Sigmoid colon (tissue), 4 donors: ENCODE measurements at regions not wholly inside any gene's neighbourhood (a gene's known extent, or its start where the extent isn't known, plus 50 kb on each side); places are given as distances from the start of the nearest gene placed in this dataset.

ENCODE experiments used
- CTCF ChIP-seq, 4 experiments: fragments of 450-650 bp in 3 of 4; fragments of 200-600 bp in 1 of 4; IDR thresholded peaks; one replicate each; pipeline ENCODE4 v1.5.1; 2016 to 2019; ENCODE audit warnings: antibody characterized with exemption in 4 of 4, mild to moderate bottlenecking in 3 of 4, moderate library complexity in 2 of 4
- EP300 ChIP-seq, 4 donors: sonication (generic); formaldehyde crosslinking; IDR thresholded peaks; one replicate each; pipeline ENCODE4 v1.6.1; 2017; ENCODE audit warnings: antibody characterized with exemption in 4 of 4
- POLR2A ChIP-seq, 2 donors: fragments of 450-650 bp; IDR thresholded peaks; one replicate each; pipeline ENCODE4 v1.6.1; 2016; ENCODE audit warnings: antibody characterized with exemption in 2 of 2, mild to moderate bottlenecking in 2 of 2, moderate library complexity in 2 of 2
- POLR2AphosphoS5 ChIP-seq, 4 donors: sonication (generic); formaldehyde crosslinking; IDR thresholded peaks; one replicate each; pipeline ENCODE4 v1.6.1; 2017; ENCODE audit warnings: antibody characterized with exemption in 4 of 4

- TF ChIP-seq CTCF (IDR thresholded peaks at IDR 0.05) (no peak), POLR2AphosphoS5 (IDR thresholded peaks at IDR 0.05) (no peak), EP300 (IDR thresholded peaks at IDR 0.05) (no peak), POLR2A (IDR thresholded peaks at IDR 0.05) (no peak)
These were observed 453.5 kb upstream of the SULF2 start for GRCh38 chr20:48238781-48239180.
